Parathyroid adenoma (tissue), 2 donors: ENCODE measurements at regions not wholly inside any gene's neighbourhood (a gene's known extent, or its start where the extent isn't known, plus 50 kb on each side); places are given as distances from the start of the nearest gene placed in this dataset.

Experiments
- H2AFZ ChIP-seq: fragments of 300-600 bp; sonication (generic); one replicate; pipeline ENCODE4 v1.7.0; 2017; ENCODE audit warnings: antibody characterized with exemption, mild to moderate bottlenecking
- H3K27ac ChIP-seq: fragments of 300-600 bp; sonication (generic); one replicate; pipeline ENCODE4 v1.7.0; 2017
- H3K27me3 ChIP-seq: fragments of 300-600 bp; sonication (generic); one replicate; pipeline ENCODE4 v1.7.0; 2017; ENCODE audit warnings: low read length; ENCODE audit not compliant: control insufficient read depth, insufficient read depth
- H3K36me3 ChIP-seq: fragments of 300-600 bp; sonication (generic); one replicate; pipeline ENCODE4 v1.7.0; 2017; ENCODE audit warnings: low read length; ENCODE audit not compliant: control insufficient read depth, insufficient read depth
- H3K4me1 ChIP-seq: fragments of 300-600 bp; sonication (generic); one replicate; pipeline ENCODE4 v1.7.0; 2017; ENCODE audit warnings: control low read depth
- H3K4me2 ChIP-seq: fragments of 300-600 bp; sonication (generic); one replicate; pipeline ENCODE4 v1.7.0; 2017; ENCODE audit warnings: low read length
- H3K4me3 ChIP-seq: fragments of 300-600 bp; sonication (generic); one replicate; pipeline ENCODE4 v1.7.0; 2017; ENCODE audit warnings: low read depth, low read length
- H3K79me2 ChIP-seq: fragments of 300-600 bp; sonication (generic); one replicate; pipeline ENCODE4 v1.7.0; 2017; ENCODE audit warnings: control low read depth
- H3K9ac ChIP-seq: fragments of 300-600 bp; sonication (generic); one replicate; pipeline ENCODE4 v1.7.0; 2017; ENCODE audit warnings: mild to moderate bottlenecking
- H3K9me3 ChIP-seq: fragments of 300-600 bp; sonication (generic); one replicate; pipeline ENCODE4 v1.7.0; 2017; ENCODE audit warnings: low read length; ENCODE audit not compliant: control insufficient read depth
- TF ChIP-seq, protein P1 (sequence below): fragments of 300-600 bp; sonication (generic); IDR thresholded peaks from one replicate; pipeline ENCODE4 v1.7.0; 2017; ENCODE audit warnings: antibody characterized with exemption, mild to moderate bottlenecking
- donor health status: primary hyperparathyroidism.

- H3K4me3 ChIP-seq: no peak overlapping the region
- H3K27me3 ChIP-seq: no peaks in the 10 kb centered on the region
- H2AFZ ChIP-seq: no peak overlapping the region
- no peaks in the 10 kb centered on the region for H3K36me3 ChIP-seq
- H3K4me2 ChIP-seq: no peak overlapping the region
- no peak overlapping the region for H3K27ac ChIP-seq
- no peaks in the 10 kb centered on the region for H3K4me1 ChIP-seq
- H3K79me2 ChIP-seq: no peaks in the 10 kb centered on the region
- H3K9ac ChIP-seq: no peak overlapping the region
- TF ChIP-seq, protein P1, sequence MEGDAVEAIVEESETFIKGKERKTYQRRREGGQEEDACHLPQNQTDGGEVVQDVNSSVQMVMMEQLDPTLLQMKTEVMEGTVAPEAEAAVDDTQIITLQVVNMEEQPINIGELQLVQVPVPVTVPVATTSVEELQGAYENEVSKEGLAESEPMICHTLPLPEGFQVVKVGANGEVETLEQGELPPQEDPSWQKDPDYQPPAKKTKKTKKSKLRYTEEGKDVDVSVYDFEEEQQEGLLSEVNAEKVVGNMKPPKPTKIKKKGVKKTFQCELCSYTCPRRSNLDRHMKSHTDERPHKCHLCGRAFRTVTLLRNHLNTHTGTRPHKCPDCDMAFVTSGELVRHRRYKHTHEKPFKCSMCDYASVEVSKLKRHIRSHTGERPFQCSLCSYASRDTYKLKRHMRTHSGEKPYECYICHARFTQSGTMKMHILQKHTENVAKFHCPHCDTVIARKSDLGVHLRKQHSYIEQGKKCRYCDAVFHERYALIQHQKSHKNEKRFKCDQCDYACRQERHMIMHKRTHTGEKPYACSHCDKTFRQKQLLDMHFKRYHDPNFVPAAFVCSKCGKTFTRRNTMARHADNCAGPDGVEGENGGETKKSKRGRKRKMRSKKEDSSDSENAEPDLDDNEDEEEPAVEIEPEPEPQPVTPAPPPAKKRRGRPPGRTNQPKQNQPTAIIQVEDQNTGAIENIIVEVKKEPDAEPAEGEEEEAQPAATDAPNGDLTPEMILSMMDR: no peak
- H3K9me3 ChIP-seq: no peaks in the 10 kb centered on the region
Measured at GRCh38 chr6:81455641-81456040, 296.8 kb downstream of the TENT5A start.

GRCh38 chr6:81451787-81452186 lies 300.7 kb downstream of the TENT5A start:
- no peak overlapping the region for H3K4me3 ChIP-seq
- no peaks in the 10 kb centered on the region for H3K36me3 ChIP-seq
- no peaks in the 10 kb centered on the region for H3K79me2 ChIP-seq
- TF ChIP-seq, protein P1: no peak
- H2AFZ ChIP-seq: no peak overlapping the region
- no peak overlapping the region for H3K4me2 ChIP-seq
- no peak overlapping the region for H3K9ac ChIP-seq
- H3K27me3 ChIP-seq: no peaks in the 10 kb centered on the region
- no peaks in the 10 kb centered on the region for H3K4me1 ChIP-seq
- H3K9me3 ChIP-seq: no peaks in the 10 kb centered on the region
- no peak overlapping the region for H3K27ac ChIP-seq

DNA sequence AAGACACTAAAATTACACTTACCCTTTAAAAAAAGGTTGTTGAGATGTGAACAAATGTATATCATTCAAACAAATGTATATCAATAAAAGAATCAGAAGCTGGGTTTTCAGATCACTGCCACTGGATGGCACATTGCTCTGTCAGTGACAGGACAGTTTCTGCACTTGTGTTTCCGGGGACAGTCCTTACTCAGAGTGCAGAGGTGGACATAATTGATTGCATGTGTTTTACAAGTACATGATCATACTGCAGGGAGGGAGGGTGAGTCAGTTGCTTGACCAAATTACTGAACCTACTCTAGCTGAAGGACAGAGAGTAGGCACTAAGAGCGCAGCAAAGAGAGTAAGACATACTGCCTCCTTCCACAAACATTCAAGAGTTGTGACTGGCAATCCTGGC lies 302.3 kb downstream of the TENT5A start:
- Histone ChIP-seq H3K9ac (no peak overlapping the region), H3K9me3 (no peaks in the 10 kb centered on the region), H2AFZ (no peak overlapping the region), H3K27ac (no peak overlapping the region), H3K27me3 (no peaks in the 10 kb centered on the region), H3K36me3 (no peaks in the 10 kb centered on the region), H3K4me3 (no peak overlapping the region), H3K4me2 (no peak overlapping the region), H3K4me1 (no peaks in the 10 kb centered on the region), H3K79me2 (no peaks in the 10 kb centered on the region)
- TF ChIP-seq, protein P1: no peak

DNA sequence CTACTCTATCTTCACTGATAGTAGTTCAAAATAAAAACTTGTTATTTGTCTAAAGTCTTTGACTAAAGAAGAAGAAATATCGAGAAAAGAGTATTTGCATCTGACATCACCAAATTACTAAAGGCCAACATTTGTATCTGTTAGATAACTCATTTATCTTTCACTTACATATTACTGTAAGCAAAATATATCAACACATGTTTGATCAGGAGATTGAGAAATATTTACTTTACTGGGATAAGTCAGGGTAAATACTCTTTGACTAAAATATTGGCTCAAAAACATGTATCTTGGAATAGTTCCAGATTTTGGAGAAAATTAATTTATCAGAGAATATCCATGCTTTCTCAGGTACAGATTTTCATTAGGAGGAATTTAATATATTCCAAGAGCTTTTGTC lies 306.0 kb downstream of the TENT5A start:
- H3K27ac ChIP-seq: no peak overlapping the region
- TF ChIP-seq, protein P1: no peak
- no peak overlapping the region for H3K4me3 ChIP-seq
- no peak overlapping the region for H3K9ac ChIP-seq
- H3K4me2 ChIP-seq: no peak overlapping the region
- H3K9me3 ChIP-seq: no peaks in the 10 kb centered on the region
- no peaks in the 10 kb centered on the region for H3K27me3 ChIP-seq
- H2AFZ ChIP-seq: no peak overlapping the region
- no peaks in the 10 kb centered on the region for H3K4me1 ChIP-seq
- no peaks in the 10 kb centered on the region for H3K79me2 ChIP-seq
- H3K36me3 ChIP-seq: no peaks in the 10 kb centered on the region

GRCh38 chr6:81439417-81439816 lies 313.1 kb downstream of the TENT5A start:
- TF ChIP-seq, protein P1: no peak
- Histone ChIP-seq H3K4me1 (no peaks in the 10 kb centered on the region), H3K79me2 (no peaks in the 10 kb centered on the region), H3K4me3 (no peak overlapping the region), H3K27ac (no peak overlapping the region), H2AFZ (no peak overlapping the region), H3K9me3 (no peaks in the 10 kb centered on the region), H3K9ac (no peak overlapping the region), H3K4me2 (no peak overlapping the region), H3K27me3 (no peaks in the 10 kb centered on the region), H3K36me3 (no peaks in the 10 kb centered on the region)
